Mesenchymal stem cell (in vitro differentiated cells and primary cell): ENCODE measurements at regions not wholly inside any gene's neighbourhood (a gene's known extent, or its start where the extent isn't known, plus 50 kb on each side); places are given as distances from the start of the nearest gene placed in this dataset.
"Not testable (repeated sequence)": the region's sequence is repeated elsewhere in the genome, so short reads cannot be mapped to it uniquely, and the experiment has no call there.

Source experiments
- DNase-seq: peaks from one replicate; pipeline ENCODE4 v3.0.0-alpha.2; 2013
- H2AFZ ChIP-seq: one replicate; pipeline ENCODE4 v1.6.1; 2013; ENCODE audit warnings: low read depth, mild to moderate bottlenecking, control low read depth, inconsistent platforms, low read length, moderate library complexity
- H2AK5ac ChIP-seq: 2 replicates; pipeline ENCODE4 v1.6.1; 2013; ENCODE audit warnings: low read length, moderate library complexity, mild to moderate bottlenecking, inconsistent platforms; ENCODE audit not compliant: severe bottlenecking
- H2BK120ac ChIP-seq: one replicate; pipeline ENCODE4 v1.6.1; 2013; ENCODE audit warnings: low read depth, mild to moderate bottlenecking, inconsistent platforms, low read length, moderate library complexity
- H2BK12ac ChIP-seq, 2 experiments: one replicate each; pipeline ENCODE4 v1.6.1; 2013; ENCODE audit warnings: inconsistent platforms in 2 of 2, low read length in 2 of 2, mild to moderate bottlenecking in 2 of 2, moderate library complexity in 2 of 2, control low read depth in 1 of 2
- H2BK15ac ChIP-seq: one replicate; pipeline ENCODE4 v1.6.1; 2013; ENCODE audit warnings: mild to moderate bottlenecking, low read depth, inconsistent platforms; ENCODE audit not compliant: poor library complexity, severe bottlenecking
- H2BK5ac ChIP-seq: 2 replicates; pipeline ENCODE4 v1.6.1; 2013; ENCODE audit warnings: low read depth, mild to moderate bottlenecking, low read length, control low read depth, inconsistent platforms; ENCODE audit not compliant: poor library complexity, severe bottlenecking
- H3K14ac ChIP-seq, 2 experiments: one replicate each; pipeline ENCODE4 v1.6.1; 2013; ENCODE audit warnings: inconsistent platforms in 2 of 2, low read length in 2 of 2, control low read depth in 1 of 2, mild to moderate bottlenecking in 1 of 2, moderate library complexity in 1 of 2
- H3K18ac ChIP-seq, 2 experiments: one replicate each; pipeline ENCODE4 v1.6.1; 2013; ENCODE audit warnings: inconsistent platforms in 2 of 2, low read length in 2 of 2, control low read depth in 1 of 2, low read depth in 1 of 2, mild to moderate bottlenecking in 1 of 2
- H3K23ac ChIP-seq, 2 experiments: one replicate each; pipeline ENCODE4 v1.6.1; 2013; ENCODE audit warnings: inconsistent platforms in 2 of 2, low read length in 2 of 2, mild to moderate bottlenecking in 2 of 2, moderate library complexity in 2 of 2, control low read depth in 1 of 2
- H3K27ac ChIP-seq: 2 replicates; pipeline ENCODE4 v1.5.1; 2013; ENCODE audit warnings: mild to moderate bottlenecking, moderate library complexity, low read length, control low read depth, inconsistent platforms; ENCODE audit not compliant: poor library complexity, severe bottlenecking
- H3K27me3 ChIP-seq, 2 experiments: 2 replicates each; pipeline versions ENCODE4 v1.6.1 to v1.7.0; 2013; ENCODE audit warnings: low read length in 2 of 2, mild to moderate bottlenecking in 2 of 2, moderate library complexity in 2 of 2, control low read depth in 1 of 2, inconsistent platforms in 1 of 2; ENCODE audit not compliant: control insufficient read depth in 1 of 2, insufficient read depth in 1 of 2
- H3K36me3 ChIP-seq, 2 experiments: 2 replicates each; pipeline versions ENCODE4 v1.6.1 to v1.7.0; 2013; ENCODE audit warnings: low read length in 2 of 2, control low read depth in 1 of 2, inconsistent platforms in 1 of 2, low read depth in 1 of 2, mild to moderate bottlenecking in 1 of 2; ENCODE audit not compliant: insufficient read depth in 2 of 2, control insufficient read depth in 1 of 2
- H3K4ac ChIP-seq, 2 experiments: one replicate each; pipeline ENCODE4 v1.6.1; 2013; ENCODE audit warnings: inconsistent platforms in 2 of 2, low read length in 2 of 2, mild to moderate bottlenecking in 2 of 2, moderate library complexity in 2 of 2, control low read depth in 1 of 2, low read depth in 1 of 2
- H3K4me1 ChIP-seq: 2 replicates; pipeline ENCODE4 v1.6.1; 2013; ENCODE audit warnings: low read depth, low read length, control low read depth; ENCODE audit not compliant: control insufficient read depth, insufficient read depth
- H3K4me2 ChIP-seq: 2 replicates; pipeline ENCODE4 v1.6.1; 2013; ENCODE audit warnings: low read length, mild to moderate bottlenecking, inconsistent platforms; ENCODE audit not compliant: poor library complexity, severe bottlenecking
- H3K4me3 ChIP-seq, 2 experiments: 2 replicates each; pipeline versions ENCODE4 v1.5.1 to v1.7.0; 2013; ENCODE audit warnings: low read length in 2 of 2, mild to moderate bottlenecking in 2 of 2, control low read depth in 1 of 2, low read depth in 1 of 2; ENCODE audit not compliant: insufficient read depth in 1 of 2
- H3K79me1 ChIP-seq: replicated peaks from 2 replicates; pipeline ENCODE4 v1.6.1; 2013; ENCODE audit warnings: mild to moderate bottlenecking, control low read depth, low read length, inconsistent platforms; ENCODE audit not compliant: poor library complexity, severe bottlenecking
- H3K9ac ChIP-seq: 2 replicates; pipeline ENCODE4 v1.7.0; 2013; ENCODE audit warnings: mild to moderate bottlenecking, low read length, moderate library complexity
- H3K9me3 ChIP-seq: 2 replicates; pipeline ENCODE4 v1.7.0; 2013; ENCODE audit warnings: mild to moderate bottlenecking, low read length; ENCODE audit not compliant: control insufficient read depth
- H4K8ac ChIP-seq: one replicate; pipeline ENCODE4 v1.6.1; 2013; ENCODE audit warnings: inconsistent platforms, mild to moderate bottlenecking, low read length, moderate library complexity
- H4K91ac ChIP-seq: one replicate; pipeline ENCODE4 v1.6.1; 2013; ENCODE audit warnings: mild to moderate bottlenecking, low read length, inconsistent platforms
- WGBS: methylation state at CpG from one replicate; pipeline ENCODE4 v1.1.7; 2013; ENCODE audit warnings: mixed read lengths; 5-methylcytosine and 5-hydroxymethylcytosine counted together

- not testable (repeated sequence) for H3K27me3 ChIP-seq, DNase-seq, H2AK5ac ChIP-seq, H4K8ac ChIP-seq, H3K9ac ChIP-seq, H3K9me3 ChIP-seq, H3K14ac ChIP-seq, H3K36me3 ChIP-seq, H3K79me1 ChIP-seq, H3K4me2 ChIP-seq, H3K27ac ChIP-seq, H3K4me3 ChIP-seq, H4K91ac ChIP-seq, H3K4me1 ChIP-seq, H3K18ac ChIP-seq, H2BK15ac ChIP-seq, H2BK120ac ChIP-seq, H2BK12ac ChIP-seq, H3K4ac ChIP-seq, H3K23ac ChIP-seq, H2AFZ ChIP-seq, H2BK5ac ChIP-seq
- WGBS, result 94% methylated on average over 1 of the region's 1 CpG
Observed at GRCh38 chr5:50581845-50582244, 84.6 kb upstream of the PARP8 start.

GRCh38 chr5:50582699-50583098, 83.7 kb upstream of the PARP8 start:
- DNase-seq, result no peak
- H3K27me3 ChIP-seq, result no peaks in the 10 kb centered on the region
- H2AFZ ChIP-seq, result no peak overlapping the region
- H3K9ac ChIP-seq, result no peak overlapping the region
- H2BK12ac ChIP-seq, result no peak overlapping the region
- H4K8ac ChIP-seq, result no peak overlapping the region
- H3K18ac ChIP-seq, result no peak overlapping the region
- H4K91ac ChIP-seq, result no peak overlapping the region
- no peaks in the 10 kb centered on the region for H3K4me1 ChIP-seq
- H3K27ac ChIP-seq, result no peak overlapping the region
- no peak overlapping the region for H3K14ac ChIP-seq
- H2BK120ac ChIP-seq, result no peak overlapping the region
- no peaks in the 10 kb centered on the region for H3K79me1 ChIP-seq
- H2BK15ac ChIP-seq, result no peak overlapping the region
- no peak overlapping the region for H2BK5ac ChIP-seq
- no peaks in the 10 kb centered on the region for H3K36me3 ChIP-seq
- no CpG with 5 or more reads among the region's 2 CpGs for WGBS
- no peaks in the 10 kb centered on the region for H3K9me3 ChIP-seq
- H3K23ac ChIP-seq, result no peak overlapping the region
- no peak overlapping the region for H3K4ac ChIP-seq
- H2AK5ac ChIP-seq, result no peak overlapping the region
- H3K4me2 ChIP-seq, result no peak overlapping the region
- H3K4me3 ChIP-seq, result no peak overlapping the region

GRCh38 chr5:50583621-50584020, 82.8 kb upstream of the PARP8 start:
- no peak overlapping the region for H2AFZ ChIP-seq
- no peak overlapping the region for H2BK12ac ChIP-seq
- no peak overlapping the region for H3K9ac ChIP-seq
- 100% methylated on average over 2 of the region's 3 CpGs for WGBS
- H3K36me3 ChIP-seq, result no peaks in the 10 kb centered on the region
- H2AK5ac ChIP-seq, result no peak overlapping the region
- no peak overlapping the region for H2BK120ac ChIP-seq
- H3K27me3 ChIP-seq, result no peaks in the 10 kb centered on the region
- H2BK15ac ChIP-seq, result no peak overlapping the region
- no peak overlapping the region for H3K4ac ChIP-seq
- H3K18ac ChIP-seq, result no peak overlapping the region
- H3K4me3 ChIP-seq, result no peak overlapping the region
- no peak overlapping the region for H4K91ac ChIP-seq
- DNase-seq, result no peak
- no peak overlapping the region for H3K27ac ChIP-seq
- no peaks in the 10 kb centered on the region for H3K4me1 ChIP-seq
- H3K14ac ChIP-seq, result no peak overlapping the region
- H3K4me2 ChIP-seq, result no peak overlapping the region
- no peak overlapping the region for H3K23ac ChIP-seq
- H4K8ac ChIP-seq, result no peak overlapping the region
- no peaks in the 10 kb centered on the region for H3K79me1 ChIP-seq
- no peak overlapping the region for H2BK5ac ChIP-seq
- no peaks in the 10 kb centered on the region for H3K9me3 ChIP-seq

- not testable (repeated sequence) for H3K9ac ChIP-seq, H3K4me2 ChIP-seq, H3K4ac ChIP-seq, H2BK15ac ChIP-seq, H2AK5ac ChIP-seq, H3K9me3 ChIP-seq, H2BK120ac ChIP-seq, H3K79me1 ChIP-seq, H3K27me3 ChIP-seq, H2AFZ ChIP-seq, DNase-seq, H4K91ac ChIP-seq, H3K27ac ChIP-seq, H3K14ac ChIP-seq, H3K4me1 ChIP-seq, H3K4me3 ChIP-seq, H4K8ac ChIP-seq, H3K23ac ChIP-seq, H2BK12ac ChIP-seq, H2BK5ac ChIP-seq, H3K36me3 ChIP-seq, H3K18ac ChIP-seq
- WGBS, result 79% methylated on average over 6 of the region's 6 CpGs
Observed at GRCh38 chr5:50588471-50588870, 78.0 kb upstream of the PARP8 start.
